ENCODE measurements at regions not wholly inside any gene's neighbourhood (a gene's known extent, or its start where the extent isn't known, plus 50 kb on each side); places are given as distances from the start of the nearest gene placed in this dataset.

DNA sequence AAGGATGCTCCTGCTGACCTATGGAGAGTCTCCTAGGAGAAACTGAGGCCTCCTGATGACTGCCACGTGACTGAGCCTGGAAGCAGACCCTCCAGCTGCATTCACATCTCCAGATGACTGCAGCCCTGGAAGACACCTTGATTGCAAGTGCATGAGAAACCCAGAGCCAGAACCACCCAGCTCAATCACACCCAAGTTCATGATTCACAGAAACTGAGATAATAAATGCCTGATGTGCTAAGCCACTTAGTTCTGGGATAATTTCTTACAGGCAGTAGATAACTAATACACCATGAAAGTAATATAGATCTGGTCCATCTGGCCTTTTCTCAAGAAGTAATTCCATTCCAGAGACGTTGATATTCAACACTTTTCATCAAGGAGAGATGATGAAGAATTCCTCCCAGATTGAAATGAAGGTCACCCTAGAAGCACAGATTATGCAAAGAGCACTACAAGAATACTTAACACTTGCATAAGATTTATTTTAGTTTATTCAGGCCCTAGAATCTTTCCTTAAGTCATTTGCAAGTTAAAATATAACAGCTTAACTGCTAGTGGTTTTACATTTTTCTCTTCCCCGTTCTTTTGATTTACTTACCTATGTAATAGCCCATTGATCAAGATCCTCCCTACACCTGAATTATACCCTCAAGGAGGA is 208.2 kb upstream of the INHBA start:
- intact Hi-C loops (cut with micrococcal nuclease) = no loop called here

DNA sequence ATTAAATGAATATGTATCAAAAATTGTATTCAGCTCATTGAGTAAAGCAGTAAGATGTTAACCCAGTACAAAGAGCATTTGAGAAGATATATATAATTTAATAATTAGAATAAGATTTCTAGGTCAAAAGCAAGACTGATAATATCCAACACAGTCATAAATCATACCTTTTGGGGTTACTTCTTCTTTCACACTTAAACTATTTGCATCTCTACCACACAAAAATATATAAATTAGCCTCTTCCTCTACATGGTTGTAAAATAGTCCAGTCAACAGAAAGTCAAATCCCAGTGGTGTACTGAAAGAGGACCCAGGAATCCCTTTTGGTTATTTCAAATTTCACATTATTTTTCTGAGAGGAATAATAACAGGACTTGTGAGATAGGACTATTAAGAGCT is 204.6 kb upstream of the INHBA start:
- intact Hi-C loops (cut with micrococcal nuclease) = no loop called here

DNA sequence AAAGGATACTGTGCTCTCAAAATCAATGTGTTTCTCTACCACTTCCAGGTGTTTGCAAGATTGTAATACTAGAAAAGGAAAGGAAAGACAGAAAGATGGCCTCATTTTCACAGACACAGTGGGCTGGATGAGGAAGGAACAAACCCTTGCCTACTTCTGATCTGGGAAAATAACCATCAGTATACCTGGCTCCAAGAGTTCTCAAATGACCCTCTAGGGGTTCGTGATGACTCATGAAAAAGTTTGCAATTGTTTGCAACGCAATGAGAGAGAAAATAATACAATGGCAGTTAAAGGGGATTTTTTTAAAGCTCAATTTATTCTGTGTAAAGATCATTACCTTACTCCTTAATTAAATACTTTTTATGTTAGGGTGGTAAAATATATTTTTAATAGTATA is 197.6 kb upstream of the INHBA start:
- intact Hi-C loops (cut with micrococcal nuclease) = no loop called here

DNA sequence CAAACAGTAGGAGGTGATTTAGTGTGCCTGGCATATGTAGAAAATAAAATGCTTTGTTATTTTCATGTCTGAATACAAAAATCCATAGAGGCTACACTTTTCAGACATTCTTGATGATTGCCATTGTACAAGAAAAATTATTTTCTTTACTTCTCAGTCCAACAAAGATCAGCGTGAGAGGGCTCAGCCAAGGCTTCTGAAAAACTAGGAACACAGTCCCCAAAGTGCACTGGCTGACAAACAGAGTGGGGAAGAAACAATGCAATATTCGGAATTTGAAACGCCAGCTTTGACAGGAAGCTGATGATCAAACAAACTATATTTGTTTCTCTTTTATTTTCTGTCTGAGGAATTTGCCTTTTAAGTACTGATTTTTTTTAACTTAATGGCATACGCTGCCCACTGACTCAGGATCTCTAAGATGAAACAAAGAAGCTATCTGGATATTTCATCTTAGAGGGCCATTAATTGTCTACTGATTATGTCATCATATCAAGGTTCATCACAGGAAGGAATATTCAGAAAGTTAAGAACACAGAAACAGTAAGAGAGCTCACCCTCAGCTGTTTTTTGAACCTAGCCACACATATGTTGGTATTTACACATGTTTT is 197.0 kb upstream of the INHBA start:
- intact Hi-C loops (cut with micrococcal nuclease) = no loop called here

DNA sequence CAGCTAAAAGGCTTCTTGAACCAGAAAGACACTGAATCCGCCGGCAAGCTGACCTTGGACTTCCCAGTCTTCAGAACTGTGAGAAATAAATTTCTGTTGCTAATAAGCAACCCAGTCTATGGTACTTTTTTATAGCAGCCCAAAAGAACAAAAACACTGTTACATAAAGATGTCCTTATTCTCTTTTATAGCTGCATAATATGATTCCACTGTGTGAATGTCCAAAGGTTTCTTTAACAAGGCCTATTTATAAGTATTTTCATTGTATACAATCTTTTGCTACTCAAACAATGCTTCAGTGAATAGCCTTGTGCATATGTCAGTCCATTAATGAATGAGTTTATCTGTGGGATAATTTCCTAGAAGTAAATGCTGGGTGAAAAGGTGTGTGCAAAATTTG is 190.8 kb upstream of the INHBA start:
- intact Hi-C loops (cut with micrococcal nuclease) = no loop called here

DNA sequence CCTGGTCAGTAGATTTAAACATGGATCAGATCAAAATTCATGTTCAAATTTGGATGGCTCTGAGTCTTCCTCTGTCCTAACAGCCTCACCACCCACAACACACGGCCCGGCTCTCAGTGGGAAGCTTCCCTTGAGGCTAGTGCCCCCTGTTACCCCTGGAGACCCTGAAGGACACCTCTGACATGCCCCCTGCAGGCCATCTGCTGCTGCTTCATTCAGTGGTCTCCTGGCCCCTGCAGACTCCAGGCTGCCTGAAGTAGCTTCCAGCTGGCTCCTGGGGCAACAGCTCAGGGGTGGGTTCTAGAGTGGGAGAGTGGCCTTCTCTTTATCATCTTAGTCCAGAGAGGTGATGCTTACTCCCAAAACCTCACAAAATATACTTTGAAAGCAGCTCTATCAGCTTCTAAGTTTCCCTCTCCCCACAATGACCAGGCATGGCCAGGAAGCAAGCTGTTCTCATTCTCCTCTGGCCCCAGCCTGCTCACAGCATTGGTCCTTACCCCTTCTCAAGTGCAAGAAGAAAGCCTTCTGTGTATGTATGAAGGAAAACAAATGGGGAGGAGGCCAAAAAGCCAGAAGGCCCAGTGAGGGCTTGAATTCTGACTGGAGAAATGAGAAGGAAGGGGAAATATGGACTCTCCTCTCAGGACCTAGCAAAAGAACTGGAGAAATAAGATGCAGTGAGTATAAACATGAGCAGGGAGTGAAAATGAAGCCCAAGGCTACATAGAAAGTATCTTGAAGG is 189.6 kb upstream of the INHBA start:
- intact Hi-C loops (cut with micrococcal nuclease) = no loop called here

DNA sequence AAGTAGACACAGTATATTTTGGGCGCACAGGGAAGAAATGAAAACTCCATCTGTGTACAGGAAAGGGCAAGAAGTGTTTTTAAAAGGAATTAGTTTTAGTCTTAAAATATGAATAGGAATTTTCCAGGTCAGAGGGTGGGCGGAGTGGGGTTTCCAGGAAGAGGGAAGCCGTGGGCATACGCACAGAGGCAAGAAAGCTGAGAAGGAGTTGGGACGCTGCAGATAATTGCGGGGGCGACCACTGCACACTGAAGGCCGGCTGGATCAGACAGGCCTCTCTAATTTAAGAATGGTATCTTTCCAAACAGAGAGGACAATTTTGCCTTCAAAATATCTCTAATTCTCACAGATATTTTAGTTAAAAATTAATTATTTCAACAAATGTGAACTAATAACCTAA is 189.1 kb upstream of the INHBA start:
- intact Hi-C loops (cut with micrococcal nuclease) = no loop called here

DNA sequence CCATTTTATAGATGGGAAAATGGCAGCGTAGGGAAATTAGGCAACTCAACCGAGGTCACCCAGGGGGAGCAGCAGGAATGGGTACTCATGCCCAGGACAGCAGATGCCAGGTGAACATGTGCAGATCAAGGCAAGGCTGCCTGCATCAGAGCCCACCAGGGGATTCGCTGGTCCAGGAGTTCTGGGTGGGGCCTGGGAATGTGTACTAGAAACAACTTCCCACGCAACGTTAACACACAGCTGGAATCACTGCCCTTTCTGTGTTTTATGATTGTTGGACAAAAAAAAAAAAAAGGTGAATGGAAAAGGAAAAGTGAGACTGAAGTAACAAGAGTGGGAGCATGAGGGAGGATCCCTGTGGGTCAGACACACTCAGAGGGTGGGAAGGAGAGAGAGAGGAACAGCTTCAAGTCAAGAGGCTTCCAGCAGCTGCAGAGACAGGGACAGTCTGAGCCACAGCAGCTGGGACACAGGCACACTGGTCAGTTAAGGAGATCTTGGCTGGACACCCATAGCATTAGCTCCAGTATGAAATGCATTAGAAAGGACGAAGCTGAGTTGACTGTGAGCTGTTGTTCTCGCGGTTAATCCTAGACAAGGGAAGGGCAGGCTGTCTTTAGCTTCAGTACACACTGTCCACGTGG is 187.9 kb upstream of the INHBA start:
- intact Hi-C loops (cut with micrococcal nuclease) = no loop called here

DNA sequence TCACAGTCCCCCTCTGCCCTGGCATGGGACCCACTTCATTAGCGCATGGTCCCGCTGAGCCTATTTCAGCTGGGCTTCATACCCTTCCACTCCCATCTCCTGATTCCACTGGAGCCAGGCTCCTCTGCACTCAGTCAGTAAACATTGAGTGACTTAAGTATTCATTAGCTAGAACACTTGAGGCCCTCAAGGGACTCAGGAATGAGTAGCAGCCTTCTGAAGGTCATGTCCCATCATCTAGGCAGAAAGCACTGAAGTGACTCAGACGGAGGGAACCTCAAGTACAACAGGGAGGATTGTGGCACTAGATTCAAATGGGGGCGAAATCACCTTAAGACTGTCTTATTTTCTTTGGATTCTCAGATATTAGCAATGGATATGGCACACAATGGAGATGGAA is 186.6 kb upstream of the INHBA start:
- intact Hi-C loops (cut with micrococcal nuclease) = loop anchor here (10.0 kb wide), 1 partner anchor 155 kb away; no protein-coding TSS in a partner anchor

DNA sequence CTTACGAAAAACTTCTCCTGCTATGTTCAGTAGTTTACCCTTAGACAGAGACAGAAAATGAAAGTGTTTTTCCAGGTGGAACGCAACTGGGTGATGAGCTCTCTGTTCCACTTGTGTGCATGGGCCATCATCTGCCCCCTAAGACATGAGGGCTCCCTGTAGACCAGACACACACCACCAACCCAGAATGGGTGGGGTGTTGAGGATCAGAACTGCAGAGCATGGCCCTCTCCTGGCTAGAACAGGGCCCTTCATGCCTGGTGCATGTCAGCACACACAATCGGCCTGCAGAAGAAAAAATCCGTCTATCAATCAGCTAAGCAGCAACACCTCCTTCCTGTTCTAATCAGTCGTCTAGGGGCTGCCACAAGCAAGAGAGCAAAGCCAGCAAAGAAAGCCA is 186.2 kb upstream of the INHBA start:
- intact Hi-C loops (cut with micrococcal nuclease) = loop anchor here (10.0 kb wide), 1 partner anchor 154 kb away; no protein-coding TSS in a partner anchor

DNA sequence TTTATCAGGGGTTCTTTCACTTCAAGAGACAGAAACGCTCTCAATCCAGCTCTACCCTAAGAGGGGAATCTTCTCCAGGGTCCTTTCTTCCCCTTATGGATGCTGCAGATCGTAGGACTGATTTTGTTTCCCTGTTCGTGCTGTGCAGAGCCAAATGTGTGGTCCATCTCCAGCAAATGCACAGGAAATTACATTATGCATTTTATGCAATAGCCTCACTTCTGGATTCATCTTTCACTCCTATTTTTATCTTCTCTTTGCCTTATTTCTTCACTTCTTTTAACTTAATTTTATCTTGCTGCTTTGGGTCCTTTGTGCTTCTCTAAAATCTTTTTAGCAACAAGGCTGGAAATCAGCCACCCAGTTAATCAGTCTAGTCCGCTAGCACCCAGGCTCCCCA is 184.5 kb upstream of the INHBA start:
- intact Hi-C loops (cut with micrococcal nuclease) = loop anchor here (10.0 kb wide), 1 partner anchor 153 kb away; no protein-coding TSS in a partner anchor

DNA sequence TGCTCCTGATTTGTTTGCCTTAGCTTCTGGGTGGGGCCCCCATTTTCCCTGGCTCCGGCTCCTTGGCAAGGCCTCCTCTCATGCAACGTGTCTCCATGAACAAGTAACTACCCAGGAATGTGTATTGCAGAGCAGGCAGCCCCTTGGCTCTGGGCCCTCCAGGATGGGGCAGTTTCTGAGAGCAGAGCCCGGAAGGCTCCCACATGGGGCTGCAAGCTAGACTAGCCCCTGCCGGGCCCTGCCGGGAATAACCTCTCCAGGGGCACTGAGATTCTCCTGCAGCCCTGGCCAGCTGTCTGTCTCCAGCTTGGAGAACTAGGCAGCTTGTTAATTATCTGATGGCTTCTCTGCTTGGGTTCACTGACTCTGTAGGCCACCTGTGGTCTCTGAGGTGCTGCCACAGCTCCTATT is 184.0 kb upstream of the INHBA start:
- intact Hi-C loops (cut with micrococcal nuclease) = loop anchor here (10.0 kb wide), 1 partner anchor 152 kb away; no protein-coding TSS in a partner anchor

DNA sequence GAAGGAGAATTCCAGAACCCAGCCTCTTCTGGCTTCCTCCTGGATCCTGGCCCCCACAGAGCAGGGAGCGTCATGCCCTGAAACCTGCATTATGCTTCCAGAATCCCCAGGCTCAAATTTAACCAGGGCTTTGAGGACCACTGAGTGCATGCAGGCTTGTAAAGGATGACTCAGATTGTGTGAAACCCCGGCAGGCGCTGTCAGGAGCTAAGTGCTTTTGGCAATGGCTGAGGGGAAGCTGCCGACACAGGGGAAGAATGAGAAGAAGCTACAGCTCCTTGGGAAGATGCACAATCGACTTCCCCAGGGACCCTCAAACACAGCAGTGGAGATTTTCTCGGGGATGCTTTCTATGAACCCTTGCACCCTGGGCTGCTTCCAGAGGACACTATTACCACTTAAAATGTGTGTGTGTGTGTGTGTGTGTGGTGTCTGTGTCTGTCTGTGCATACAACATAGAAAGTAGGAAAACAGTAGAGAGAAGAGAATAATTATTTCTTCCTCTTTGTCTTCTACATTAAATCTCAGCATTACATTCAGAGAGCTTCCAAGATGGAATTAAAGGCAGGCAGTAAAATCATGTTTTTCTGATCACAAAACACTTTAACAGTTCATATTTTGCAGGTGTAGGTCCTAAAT is 183.5 kb upstream of the INHBA start:
- intact Hi-C loops (cut with micrococcal nuclease) = loop anchor here (10.0 kb wide), 1 partner anchor 152 kb away; no protein-coding TSS in a partner anchor

DNA sequence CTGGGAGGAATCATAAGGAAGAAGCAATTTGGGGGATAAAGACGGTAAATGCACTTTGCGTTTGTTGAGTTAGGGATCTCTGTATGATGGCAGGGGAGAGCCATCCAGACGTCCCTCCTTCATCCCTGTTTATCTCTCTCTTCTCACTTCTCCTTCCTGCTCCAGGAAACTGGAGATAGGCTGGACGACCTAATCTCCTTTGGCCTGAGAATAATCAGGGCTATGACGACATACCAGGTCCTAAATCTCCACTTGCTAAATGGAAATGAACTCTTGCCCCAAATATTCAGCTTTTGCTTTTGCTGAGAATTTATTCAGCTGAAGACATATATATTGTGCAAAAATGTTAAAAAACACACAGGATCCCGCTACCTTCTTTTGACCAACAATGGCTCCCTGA is 182.9 kb upstream of the INHBA start:
- intact Hi-C loops (cut with micrococcal nuclease) = loop anchor here (10.0 kb wide), 1 partner anchor 151 kb away; no protein-coding TSS in a partner anchor

DNA sequence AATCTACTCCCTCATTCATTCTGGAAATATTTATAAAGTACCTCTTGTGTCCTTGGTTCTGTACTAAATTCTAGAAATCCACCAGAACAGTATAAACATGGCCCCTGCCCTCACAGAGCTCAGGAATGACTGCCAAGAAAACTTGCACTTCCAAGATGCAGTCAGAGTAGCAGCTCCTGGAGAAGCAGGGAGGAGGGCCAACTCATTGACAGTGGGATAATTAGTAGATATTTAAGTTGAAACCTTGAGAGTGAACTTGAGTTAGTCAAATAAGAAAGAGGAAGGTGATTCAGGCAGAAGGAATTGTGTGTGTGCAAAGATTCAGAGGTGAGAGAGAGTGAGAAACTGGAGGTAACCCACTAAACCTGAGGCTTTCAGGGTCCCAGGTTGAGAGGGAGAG is 182.2 kb upstream of the INHBA start:
- intact Hi-C loops (cut with micrococcal nuclease) = loop anchor here (10.0 kb wide), 1 partner anchor 150 kb away; no protein-coding TSS in a partner anchor

DNA sequence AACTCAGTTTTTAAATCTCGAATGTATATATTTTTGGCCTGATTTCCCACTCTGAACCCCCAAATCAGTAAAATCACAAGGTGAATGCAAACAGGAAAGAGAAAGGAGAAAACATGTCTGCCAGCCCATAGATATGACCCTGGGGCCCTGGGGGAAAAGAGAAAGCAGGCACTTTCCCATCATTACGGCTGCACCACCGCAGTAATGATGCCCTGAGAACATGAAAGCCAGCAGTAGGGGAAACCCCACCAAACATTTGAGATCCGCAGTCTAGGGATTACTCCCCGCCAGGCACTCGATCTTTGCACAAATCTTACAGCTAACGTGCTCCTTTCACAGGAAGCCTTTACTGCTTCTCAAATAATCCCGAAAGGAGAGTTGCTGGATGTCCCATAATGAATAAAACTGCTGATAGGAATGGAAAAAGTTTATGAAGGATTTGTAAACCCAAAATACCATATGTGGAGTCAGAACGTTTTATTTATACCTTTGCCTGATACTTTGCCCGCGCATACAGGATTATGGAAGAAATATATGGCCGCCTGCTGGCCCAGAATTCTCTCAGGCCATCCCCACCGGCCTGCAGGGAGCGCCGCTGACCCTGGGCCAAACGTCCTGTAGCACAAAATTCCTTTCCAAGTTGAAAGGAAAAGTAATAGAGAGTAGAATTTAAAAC is 180.0 kb upstream of the INHBA start:
- intact Hi-C loops (cut with micrococcal nuclease) = loop anchor here (10.0 kb wide), 1 partner anchor 148 kb away; no protein-coding TSS in a partner anchor

DNA sequence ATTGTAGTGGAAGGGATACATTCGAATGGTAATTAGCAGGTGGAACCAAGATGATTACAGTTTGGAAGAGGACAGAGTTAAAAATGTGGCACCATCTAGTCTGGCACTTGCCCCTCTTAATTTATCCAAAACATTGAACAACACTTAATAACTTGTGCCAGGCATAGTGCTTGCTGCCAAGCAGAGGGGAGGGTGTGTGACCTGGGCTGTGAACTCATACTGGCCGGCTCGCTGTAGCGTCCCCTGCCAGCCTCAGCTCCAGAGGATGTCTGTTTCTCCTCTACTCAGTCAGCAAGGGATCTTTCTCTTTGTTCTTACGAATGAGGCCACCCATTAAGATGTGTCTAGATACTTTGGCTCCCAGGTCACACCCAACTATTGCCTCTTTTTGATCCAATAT is 179.4 kb upstream of the INHBA start:
- intact Hi-C loops (cut with micrococcal nuclease) = loop anchor here (10.0 kb wide), 1 partner anchor 147 kb away; no protein-coding TSS in a partner anchor

DNA sequence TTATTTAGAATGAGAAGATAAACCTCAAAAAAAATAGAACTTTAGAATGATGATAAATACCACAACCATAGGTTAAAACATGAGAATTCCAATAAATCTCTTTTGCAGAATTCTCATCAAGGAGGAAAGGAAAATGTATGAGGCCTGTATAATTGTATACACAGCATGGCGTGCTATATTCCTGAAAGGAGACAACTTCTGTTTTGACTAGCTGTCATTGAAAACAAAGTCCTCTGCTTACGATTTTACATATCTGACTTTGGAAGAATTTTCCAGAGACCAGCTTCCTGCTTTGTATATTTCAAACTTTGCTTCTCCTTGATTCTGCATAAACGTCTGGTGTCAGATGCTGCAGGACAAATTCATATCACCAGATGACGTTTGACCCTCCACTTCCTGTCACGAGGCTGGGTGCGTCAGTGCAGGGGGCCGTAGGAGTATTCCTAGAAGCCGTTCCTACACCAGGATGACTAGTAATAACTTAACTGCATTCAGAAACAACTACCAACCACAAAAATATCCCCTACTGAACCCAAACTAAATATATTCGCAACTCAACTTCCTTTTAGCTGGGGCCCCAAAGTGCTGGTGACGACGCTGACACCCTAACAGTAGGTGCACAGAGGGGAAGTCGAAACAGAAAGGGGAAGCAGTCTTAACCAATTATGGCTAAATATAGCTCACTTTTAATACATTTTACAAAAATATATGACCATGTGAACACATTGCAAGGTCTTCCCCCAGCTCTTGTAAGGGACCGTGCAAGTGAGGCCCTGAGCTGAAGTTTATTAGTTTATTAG is 178.6 kb upstream of the INHBA start:
- intact Hi-C loops (cut with micrococcal nuclease) = loop anchor here (2.0 to 10.0 kb wide), 2 partner anchors 65 to 147 kb away; no protein-coding TSS in a partner anchor

DNA sequence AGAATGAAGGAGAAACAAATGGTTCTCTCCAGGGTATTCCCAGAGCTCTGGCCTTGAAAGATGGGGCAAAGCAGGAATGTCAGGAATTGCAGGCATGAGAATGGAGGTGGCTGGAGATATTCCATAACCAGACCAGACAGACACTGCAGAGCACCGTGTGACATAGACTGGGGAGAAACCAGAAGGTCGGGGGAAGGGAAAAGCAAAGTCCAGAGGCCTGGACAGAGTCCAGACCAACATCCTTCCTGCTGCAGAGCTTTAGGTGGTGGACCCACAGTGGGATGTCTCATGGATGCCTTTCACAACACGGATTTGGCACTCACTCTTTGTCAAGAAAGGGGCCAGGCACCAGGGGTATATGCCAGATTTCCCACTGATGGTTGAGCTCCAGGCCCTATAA is 177.2 kb upstream of the INHBA start:
- intact Hi-C loops (cut with micrococcal nuclease) = loop anchor here (2.0 to 10.0 kb wide), 2 partner anchors 63 to 145 kb away; no protein-coding TSS in a partner anchor

DNA sequence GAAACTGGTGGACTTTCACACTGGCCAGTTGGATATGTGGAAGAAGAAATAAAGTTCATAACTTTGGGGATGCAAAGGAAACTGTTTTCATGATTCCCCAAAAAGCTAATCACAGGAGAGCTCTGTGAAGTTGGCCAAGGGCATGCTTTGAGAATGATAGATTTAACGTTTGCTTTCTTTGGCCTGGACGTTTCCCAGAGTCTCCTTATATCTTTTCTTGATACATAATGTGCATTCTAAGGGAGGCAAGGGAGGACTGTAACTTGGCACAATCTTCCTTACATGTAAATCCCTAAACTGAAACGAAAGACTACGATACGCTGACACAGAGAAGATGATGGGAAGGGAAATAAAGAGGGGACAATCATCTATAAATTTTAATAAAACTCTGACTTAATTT is 176.5 kb upstream of the INHBA start:
- intact Hi-C loops (cut with micrococcal nuclease) = no loop called here

Measured in T-helper 2 cell treated with Interferon-gamma antibody and Interleukin-4, amounts not matched to agents 100 ng/mL and 5 ng/mL, for 36 hours (primary cell).